Epidermal melanocyte (primary cell): ENCODE measurements at regions not wholly inside any gene's neighbourhood (a gene's known extent, or its start where the extent isn't known, plus 50 kb on each side); places are given as distances from the start of the nearest gene placed in this dataset.

Experiments
- DNase-seq: peaks from one replicate; pipeline ENCODE4 v3.0.0; 2011; ENCODE audit warnings: low spot score; ENCODE audit not compliant: insufficient read length

- DNase-seq, result no peak
Measured at GRCh38 chr5:142508591-142508990, 177.3 kb downstream of the FGF1 start.

GRCh38 chr5:142507531-142508372, 178.1 kb downstream of the FGF1 start:
- DNase-seq, result no peak

GRCh38 chr5:142506756-142507155, 179.1 kb downstream of the FGF1 start:
- DNase-seq, result no peak

GRCh38 chr5:142506046-142506445, 179.8 kb downstream of the FGF1 start:
- DNase-seq, result no peak

GRCh38 chr5:142501890-142502289, 177.1 kb upstream of the SPRY4 start:
- DNase-seq, result no peak

- no peak for DNase-seq
Measured at GRCh38 chr5:142500227-142500905, 175.5 kb upstream of the SPRY4 start.

- no peak for DNase-seq
Measured at GRCh38 chr5:142499591-142500226, 174.9 kb upstream of the SPRY4 start.

GRCh38 chr5:142498298-142498697, 173.5 kb upstream of the SPRY4 start:
- no peak for DNase-seq

- no peak for DNase-seq
Measured at GRCh38 chr5:142495531-142495930, 170.7 kb upstream of the SPRY4 start.

GRCh38 chr5:142493875-142494518, 169.2 kb upstream of the SPRY4 start:
- no peak for DNase-seq

GRCh38 chr5:142492781-142493281, 168.0 kb upstream of the SPRY4 start:
- no peak for DNase-seq

GRCh38 chr5:142491679-142492078, 166.9 kb upstream of the SPRY4 start:
- DNase-seq, result no peak

- peak; percentile 82 for DNase-seq
Measured at GRCh38 chr5:142491270-142491669, 166.4 kb upstream of the SPRY4 start.

- DNase-seq, result no peak
Measured at GRCh38 chr5:142486581-142486980, 161.8 kb upstream of the SPRY4 start.

- no peak for DNase-seq
Measured at GRCh38 chr5:142486020-142486419, 161.2 kb upstream of the SPRY4 start.

- DNase-seq, result no peak
Measured at GRCh38 chr5:142484821-142485387, 160.1 kb upstream of the SPRY4 start.

GRCh38 chr5:142482207-142482606, 157.4 kb upstream of the SPRY4 start:
- DNase-seq, result no peak

- no peak for DNase-seq
Measured at GRCh38 chr5:142481410-142481809, 156.6 kb upstream of the SPRY4 start.

- DNase-seq, result no peak
Measured at GRCh38 chr5:142479854-142480519, 155.2 kb upstream of the SPRY4 start.

- no peak for DNase-seq
Measured at GRCh38 chr5:142479150-142479549, 154.3 kb upstream of the SPRY4 start.

GRCh38 chr5:142478113-142478512, 153.3 kb upstream of the SPRY4 start:
- no peak for DNase-seq
